ENCODE measurements at regions not wholly inside any gene's neighbourhood (a gene's known extent, or its start where the extent isn't known, plus 50 kb on each side); places are given as distances from the start of the nearest gene placed in this dataset.

GRCh38 chr9:28179893-28180292 lies 606.6 kb upstream of the C9orf72 start:
- no peak overlapping the region for H2BK120ac ChIP-seq (ENCODE audit: low read depth, low read length, poor library complexity, severe bottlenecking)
- no peak overlapping the region for H4K5ac ChIP-seq (ENCODE audit: insufficient read length, low read depth, low read length)
- no peak overlapping the region for H2AK5ac ChIP-seq (ENCODE audit: insufficient read length, low read length)
- H3K79me2 ChIP-seq (ENCODE audit: insufficient read depth, low read length), result no peaks in the 10 kb centered on the region
- H3K36me3 Mint-ChIP-seq (ENCODE audit: insufficient read depth in 1 of 3, low read depth in 3 of 3), result no peaks in the 10 kb centered on the region
- no peaks in the 10 kb centered on the region for H3K4me1 Mint-ChIP-seq
- no peak overlapping the region for H3K9ac ChIP-seq (ENCODE audit: extremely low read depth, insufficient read length, low read length)
- H2AFZ ChIP-seq (ENCODE audit: low read length), result no peak overlapping the region
- no peak overlapping the region for H3K27ac Mint-ChIP-seq
- H3K23ac ChIP-seq (ENCODE audit: insufficient read length, low read depth, low read length), result no peak overlapping the region
- H3K27me3 ChIP-seq (ENCODE audit: insufficient read depth, low read length), result no peaks in the 10 kb centered on the region
- no peaks in the 10 kb centered on the region for H3K27me3 Mint-ChIP-seq (ENCODE audit: low read depth)
- no peak for DNase-seq
- no peak overlapping the region for H3K18ac ChIP-seq (ENCODE audit: insufficient read length, low read depth, low read length)
- no peaks in the 10 kb centered on the region for H3K9me3 ChIP-seq (ENCODE audit: control insufficient read depth, low read depth, low read length)
- H2BK12ac ChIP-seq (ENCODE audit: insufficient read length, low read depth, low read length), result no peak overlapping the region
- H3K4me3 Mint-ChIP-seq, result no peak overlapping the region
- peaks cover 0 to 3% of the 10 kb centered on the region in 2 experiments; a peak in 2 of 5 replicates for H3K9me3 Mint-ChIP-seq
- no peak overlapping the region for H2BK20ac ChIP-seq (ENCODE audit: low read depth, low read length, poor library complexity, severe bottlenecking)
- H2BK15ac ChIP-seq (ENCODE audit: low read depth, low read length), result no peak overlapping the region
- H3K56ac ChIP-seq (ENCODE audit: insufficient read length, low read depth, low read length), result no peak overlapping the region
- no peak overlapping the region for H3T11ph ChIP-seq (ENCODE audit: low read length)
- H3K23me2 ChIP-seq (ENCODE audit: insufficient read length, low read depth, low read length, poor library complexity, severe bottlenecking), result no peaks in the 10 kb centered on the region
- H4K20me1 ChIP-seq (ENCODE audit: control insufficient read depth, insufficient read depth, insufficient read length), result no peaks in the 10 kb centered on the region
- H4K91ac ChIP-seq (ENCODE audit: insufficient read length, low read depth, low read length), result no peak overlapping the region
- no peak overlapping the region for H3K14ac ChIP-seq (ENCODE audit: insufficient read depth, low read length)
- no CpG with 5 or more reads among the region's 2 CpGs for WGBS (ENCODE audit: extremely low coverage, insufficient read length, low lambda C conversion rate)
- TF ChIP-seq, protein P1, sequence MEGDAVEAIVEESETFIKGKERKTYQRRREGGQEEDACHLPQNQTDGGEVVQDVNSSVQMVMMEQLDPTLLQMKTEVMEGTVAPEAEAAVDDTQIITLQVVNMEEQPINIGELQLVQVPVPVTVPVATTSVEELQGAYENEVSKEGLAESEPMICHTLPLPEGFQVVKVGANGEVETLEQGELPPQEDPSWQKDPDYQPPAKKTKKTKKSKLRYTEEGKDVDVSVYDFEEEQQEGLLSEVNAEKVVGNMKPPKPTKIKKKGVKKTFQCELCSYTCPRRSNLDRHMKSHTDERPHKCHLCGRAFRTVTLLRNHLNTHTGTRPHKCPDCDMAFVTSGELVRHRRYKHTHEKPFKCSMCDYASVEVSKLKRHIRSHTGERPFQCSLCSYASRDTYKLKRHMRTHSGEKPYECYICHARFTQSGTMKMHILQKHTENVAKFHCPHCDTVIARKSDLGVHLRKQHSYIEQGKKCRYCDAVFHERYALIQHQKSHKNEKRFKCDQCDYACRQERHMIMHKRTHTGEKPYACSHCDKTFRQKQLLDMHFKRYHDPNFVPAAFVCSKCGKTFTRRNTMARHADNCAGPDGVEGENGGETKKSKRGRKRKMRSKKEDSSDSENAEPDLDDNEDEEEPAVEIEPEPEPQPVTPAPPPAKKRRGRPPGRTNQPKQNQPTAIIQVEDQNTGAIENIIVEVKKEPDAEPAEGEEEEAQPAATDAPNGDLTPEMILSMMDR (conservative IDR thresholded peaks at IDR 0.05), result no peak
- no peaks in the 10 kb centered on the region for H3K4me1 ChIP-seq (ENCODE audit: insufficient read depth, low read length)
- H3K27ac ChIP-seq (ENCODE audit: insufficient read length, low read depth, low read length), result no peak overlapping the region
- no peak overlapping the region for H3K4me2 ChIP-seq (ENCODE audit: insufficient read depth, insufficient read length, low read length)
- H3K4ac ChIP-seq (ENCODE audit: low read depth, low read length), result no peak overlapping the region
- H4K8ac ChIP-seq (replicated peaks; ENCODE audit: insufficient read length, low read depth, low read length), result no peak overlapping the region
- no peaks in the 10 kb centered on the region for H3K79me1 ChIP-seq (ENCODE audit: insufficient read depth, low read depth, low read length, poor library complexity, severe bottlenecking)
- no peak overlapping the region for H2BK5ac ChIP-seq (ENCODE audit: insufficient read length, low read length)

All from H9 (cell line).